ENCODE measurements at regions not wholly inside any gene's neighbourhood (a gene's known extent, or its start where the extent isn't known, plus 50 kb on each side); places are given as distances from the start of the nearest gene placed in this dataset.

- H3K4me3 ChIP-seq (ENCODE audit: low read depth in 1 of 2, low read length in 2 of 2) = no peak overlapping the region
- no peak overlapping the region for H3K27ac ChIP-seq (ENCODE audit: low read depth, low read length)
- no peaks in the 10 kb centered on the region for H3K4me1 ChIP-seq (ENCODE audit: control insufficient read depth in 1 of 2, insufficient read depth in 2 of 2, low read length in 2 of 2)
- no peaks in the 10 kb centered on the region for H3K36me3 ChIP-seq (ENCODE audit: control insufficient read depth in 1 of 2, insufficient read depth in 2 of 2, low read length in 2 of 2)
- no peaks in the 10 kb centered on the region for H3K9me3 ChIP-seq (ENCODE audit: control insufficient read depth in 1 of 2, low read length in 2 of 2)
- H3K9ac ChIP-seq (ENCODE audit: low read depth in 1 of 2, low read length in 2 of 2) = no peak overlapping the region
- H3K27me3 ChIP-seq (ENCODE audit: control insufficient read depth in 1 of 2, insufficient read depth in 2 of 2, low read length in 2 of 2) = no peaks in the 10 kb centered on the region
These were observed 402.9 kb downstream of the PTPRU start for GRCh38 chr1:29639156-29639736.

GRCh38 chr1:29638281-29638680, 402.0 kb downstream of the PTPRU start:
- Histone ChIP-seq H3K4me1 (ENCODE audit: control insufficient read depth in 1 of 2, insufficient read depth in 2 of 2, low read length in 2 of 2) (no peaks in the 10 kb centered on the region), H3K27me3 (ENCODE audit: control insufficient read depth in 1 of 2, insufficient read depth in 2 of 2, low read length in 2 of 2) (no peaks in the 10 kb centered on the region), H3K27ac (ENCODE audit: low read depth, low read length) (no peak overlapping the region), H3K9ac (ENCODE audit: low read depth in 1 of 2, low read length in 2 of 2) (no peak overlapping the region), H3K4me3 (ENCODE audit: low read depth in 1 of 2, low read length in 2 of 2) (no peak overlapping the region), H3K36me3 (ENCODE audit: control insufficient read depth in 1 of 2, insufficient read depth in 2 of 2, low read length in 2 of 2) (no peaks in the 10 kb centered on the region), H3K9me3 (ENCODE audit: control insufficient read depth in 1 of 2, low read length in 2 of 2) (no peaks in the 10 kb centered on the region)

- no peak overlapping the region for H3K27ac ChIP-seq (ENCODE audit: low read depth, low read length)
- no peak overlapping the region for H3K9ac ChIP-seq (ENCODE audit: low read depth in 1 of 2, low read length in 2 of 2)
- no peaks in the 10 kb centered on the region for H3K27me3 ChIP-seq (ENCODE audit: control insufficient read depth in 1 of 2, insufficient read depth in 2 of 2, low read length in 2 of 2)
- H3K4me1 ChIP-seq (ENCODE audit: control insufficient read depth in 1 of 2, insufficient read depth in 2 of 2, low read length in 2 of 2) = no peaks in the 10 kb centered on the region
- no peaks in the 10 kb centered on the region for H3K9me3 ChIP-seq (ENCODE audit: control insufficient read depth in 1 of 2, low read length in 2 of 2)
- no peak overlapping the region for H3K4me3 ChIP-seq (ENCODE audit: low read depth in 1 of 2, low read length in 2 of 2)
- no peaks in the 10 kb centered on the region for H3K36me3 ChIP-seq (ENCODE audit: control insufficient read depth in 1 of 2, insufficient read depth in 2 of 2, low read length in 2 of 2)
These were observed 400.6 kb downstream of the PTPRU start for GRCh38 chr1:29636936-29637335.

GRCh38 chr1:29635501-29636263, 399.4 kb downstream of the PTPRU start:
- no peaks in the 10 kb centered on the region for H3K4me1 ChIP-seq (ENCODE audit: control insufficient read depth in 1 of 2, insufficient read depth in 2 of 2, low read length in 2 of 2)
- H3K4me3 ChIP-seq (ENCODE audit: low read depth in 1 of 2, low read length in 2 of 2) = no peak overlapping the region

GRCh38 chr1:29634746-29635335, 398.5 kb downstream of the PTPRU start:
- Histone ChIP-seq H3K36me3 (ENCODE audit: control insufficient read depth in 1 of 2, insufficient read depth in 2 of 2, low read length in 2 of 2) (no peaks in the 10 kb centered on the region), H3K27me3 (ENCODE audit: control insufficient read depth in 1 of 2, insufficient read depth in 2 of 2, low read length in 2 of 2) (no peaks in the 10 kb centered on the region), H3K4me3 (ENCODE audit: low read depth in 1 of 2, low read length in 2 of 2) (no peak overlapping the region), H3K4me1 (ENCODE audit: control insufficient read depth in 1 of 2, insufficient read depth in 2 of 2, low read length in 2 of 2) (no peaks in the 10 kb centered on the region), H3K27ac (ENCODE audit: low read depth, low read length) (no peak overlapping the region), H3K9ac (ENCODE audit: low read depth in 1 of 2, low read length in 2 of 2) (no peak overlapping the region), H3K9me3 (ENCODE audit: control insufficient read depth in 1 of 2, low read length in 2 of 2) (no peaks in the 10 kb centered on the region)

More at GRCh38 chr1:29635501-29636263, 399.4 kb downstream of the PTPRU start:
- Histone ChIP-seq H3K9me3 (ENCODE audit: control insufficient read depth in 1 of 2, low read length in 2 of 2) (no peaks in the 10 kb centered on the region), H3K36me3 (ENCODE audit: control insufficient read depth in 1 of 2, insufficient read depth in 2 of 2, low read length in 2 of 2) (no peaks in the 10 kb centered on the region), H3K27me3 (ENCODE audit: control insufficient read depth in 1 of 2, insufficient read depth in 2 of 2, low read length in 2 of 2) (no peaks in the 10 kb centered on the region), H3K9ac (ENCODE audit: low read depth in 1 of 2, low read length in 2 of 2) (no peak overlapping the region), H3K27ac (ENCODE audit: low read depth, low read length) (no peak overlapping the region)

- Histone ChIP-seq H3K36me3 (ENCODE audit: control insufficient read depth in 1 of 2, insufficient read depth in 2 of 2, low read length in 2 of 2) (no peaks in the 10 kb centered on the region), H3K27me3 (ENCODE audit: control insufficient read depth in 1 of 2, insufficient read depth in 2 of 2, low read length in 2 of 2) (no peaks in the 10 kb centered on the region), H3K4me1 (ENCODE audit: control insufficient read depth in 1 of 2, insufficient read depth in 2 of 2, low read length in 2 of 2) (no peaks in the 10 kb centered on the region), H3K27ac (ENCODE audit: low read depth, low read length) (no peak overlapping the region), H3K9ac (ENCODE audit: low read depth in 1 of 2, low read length in 2 of 2) (no peak overlapping the region), H3K4me3 (ENCODE audit: low read depth in 1 of 2, low read length in 2 of 2) (no peak overlapping the region), H3K9me3 (ENCODE audit: control insufficient read depth in 1 of 2, low read length in 2 of 2) (no peaks in the 10 kb centered on the region)
These were observed 398.0 kb downstream of the PTPRU start for GRCh38 chr1:29634324-29634723.

- H3K9ac ChIP-seq (ENCODE audit: low read depth in 1 of 2, low read length in 2 of 2) = no peak overlapping the region
- no peaks in the 10 kb centered on the region for H3K27me3 ChIP-seq (ENCODE audit: control insufficient read depth in 1 of 2, insufficient read depth in 2 of 2, low read length in 2 of 2)
- no peak overlapping the region for H3K27ac ChIP-seq (ENCODE audit: low read depth, low read length)
- no peak overlapping the region for H3K4me3 ChIP-seq (ENCODE audit: low read depth in 1 of 2, low read length in 2 of 2)
- no peaks in the 10 kb centered on the region for H3K9me3 ChIP-seq (ENCODE audit: control insufficient read depth in 1 of 2, low read length in 2 of 2)
- H3K4me1 ChIP-seq (ENCODE audit: control insufficient read depth in 1 of 2, insufficient read depth in 2 of 2, low read length in 2 of 2) = no peaks in the 10 kb centered on the region
- H3K36me3 ChIP-seq (ENCODE audit: control insufficient read depth in 1 of 2, insufficient read depth in 2 of 2, low read length in 2 of 2) = no peaks in the 10 kb centered on the region
These were observed 397.4 kb downstream of the PTPRU start for GRCh38 chr1:29633771-29634170.

- no peak overlapping the region for H3K9ac ChIP-seq (ENCODE audit: low read depth in 1 of 2, low read length in 2 of 2)
- H3K4me1 ChIP-seq (ENCODE audit: control insufficient read depth in 1 of 2, insufficient read depth in 2 of 2, low read length in 2 of 2) = no peaks in the 10 kb centered on the region
- H3K27ac ChIP-seq (ENCODE audit: low read depth, low read length) = no peak overlapping the region
- H3K27me3 ChIP-seq (ENCODE audit: control insufficient read depth in 1 of 2, insufficient read depth in 2 of 2, low read length in 2 of 2) = no peaks in the 10 kb centered on the region
- H3K9me3 ChIP-seq (ENCODE audit: control insufficient read depth in 1 of 2, low read length in 2 of 2) = no peaks in the 10 kb centered on the region
- H3K36me3 ChIP-seq (ENCODE audit: control insufficient read depth in 1 of 2, insufficient read depth in 2 of 2, low read length in 2 of 2) = no peaks in the 10 kb centered on the region
- no peak overlapping the region for H3K4me3 ChIP-seq (ENCODE audit: low read depth in 1 of 2, low read length in 2 of 2)
These were observed 396.7 kb downstream of the PTPRU start for GRCh38 chr1:29632806-29633615.

GRCh38 chr1:29631836-29632805, 395.8 kb downstream of the PTPRU start:
- no peak overlapping the region for H3K9ac ChIP-seq (ENCODE audit: low read depth in 1 of 2, low read length in 2 of 2)
- no peaks in the 10 kb centered on the region for H3K36me3 ChIP-seq (ENCODE audit: control insufficient read depth in 1 of 2, insufficient read depth in 2 of 2, low read length in 2 of 2)
- H3K27ac ChIP-seq (ENCODE audit: low read depth, low read length) = no peak overlapping the region
- no peaks in the 10 kb centered on the region for H3K4me1 ChIP-seq (ENCODE audit: control insufficient read depth in 1 of 2, insufficient read depth in 2 of 2, low read length in 2 of 2)
- no peak overlapping the region for H3K4me3 ChIP-seq (ENCODE audit: low read depth in 1 of 2, low read length in 2 of 2)
- no peaks in the 10 kb centered on the region for H3K27me3 ChIP-seq (ENCODE audit: control insufficient read depth in 1 of 2, insufficient read depth in 2 of 2, low read length in 2 of 2)
- no peaks in the 10 kb centered on the region for H3K9me3 ChIP-seq (ENCODE audit: control insufficient read depth in 1 of 2, low read length in 2 of 2)

All from duodenal mucosa (tissue), 2 donors.